C4-2B (cell line): ENCODE measurements at regions not wholly inside any gene's neighbourhood (a gene's known extent, or its start where the extent isn't known, plus 50 kb on each side); places are given as distances from the start of the nearest gene placed in this dataset.

Experiments used
- H3K27ac ChIP-seq: fragments of 450-650 bp; 2 replicates; pipeline ENCODE4 v1.5.1; 2017
- CTCF ChIP-seq: fragments of 450-650 bp; conservative IDR thresholded peaks from 2 replicates; pipeline ENCODE4 v1.5.1; 2017; ENCODE audit warnings: mild to moderate bottlenecking
- ZFX ChIP-seq: fragments of 450-650 bp; IDR thresholded peaks from 2 replicates; pipeline ENCODE4 v1.6.1; 2017

GRCh38 chr12:108462686-108463085, 52.4 kb upstream of the FICD start:
- H3K27ac ChIP-seq: no peak overlapping the region
- no peak for TF ChIP-seq ZFX
- no peak for TF ChIP-seq CTCF

GRCh38 chr12:108461058-108461660, 53.9 kb upstream of the FICD start:
- TF ChIP-seq CTCF: no peak
- H3K27ac ChIP-seq: no peak overlapping the region

- TF ChIP-seq CTCF: no peak
- no peak for TF ChIP-seq ZFX
- H3K27ac ChIP-seq: no peak overlapping the region
These were observed 55.9 kb upstream of the FICD start for GRCh38 chr12:108459149-108459548.

- H3K27ac ChIP-seq: no peak overlapping the region
- no peak for TF ChIP-seq ZFX
- TF ChIP-seq CTCF: no peak
These were observed 57.2 kb upstream of the FICD start for GRCh38 chr12:108457734-108458361.

- TF ChIP-seq ZFX: no peak
- TF ChIP-seq CTCF: peak; percentile 77
- H3K27ac ChIP-seq: no peak overlapping the region
These were observed 57.9 kb upstream of the FICD start for GRCh38 chr12:108457006-108457733.

GRCh38 chr12:108455706-108456105, 59.4 kb upstream of the FICD start:
- TF ChIP-seq ZFX (no peak), CTCF (no peak)
- no peak overlapping the region for H3K27ac ChIP-seq

- TF ChIP-seq ZFX (no peak), CTCF (no peak)
- no peak overlapping the region for H3K27ac ChIP-seq
These were observed 60.4 kb upstream of the FICD start for GRCh38 chr12:108454539-108455139.
